ENCODE measurements at regions not wholly inside any gene's neighbourhood (a gene's known extent, or its start where the extent isn't known, plus 50 kb on each side); places are given as distances from the start of the nearest gene placed in this dataset.

DNA sequence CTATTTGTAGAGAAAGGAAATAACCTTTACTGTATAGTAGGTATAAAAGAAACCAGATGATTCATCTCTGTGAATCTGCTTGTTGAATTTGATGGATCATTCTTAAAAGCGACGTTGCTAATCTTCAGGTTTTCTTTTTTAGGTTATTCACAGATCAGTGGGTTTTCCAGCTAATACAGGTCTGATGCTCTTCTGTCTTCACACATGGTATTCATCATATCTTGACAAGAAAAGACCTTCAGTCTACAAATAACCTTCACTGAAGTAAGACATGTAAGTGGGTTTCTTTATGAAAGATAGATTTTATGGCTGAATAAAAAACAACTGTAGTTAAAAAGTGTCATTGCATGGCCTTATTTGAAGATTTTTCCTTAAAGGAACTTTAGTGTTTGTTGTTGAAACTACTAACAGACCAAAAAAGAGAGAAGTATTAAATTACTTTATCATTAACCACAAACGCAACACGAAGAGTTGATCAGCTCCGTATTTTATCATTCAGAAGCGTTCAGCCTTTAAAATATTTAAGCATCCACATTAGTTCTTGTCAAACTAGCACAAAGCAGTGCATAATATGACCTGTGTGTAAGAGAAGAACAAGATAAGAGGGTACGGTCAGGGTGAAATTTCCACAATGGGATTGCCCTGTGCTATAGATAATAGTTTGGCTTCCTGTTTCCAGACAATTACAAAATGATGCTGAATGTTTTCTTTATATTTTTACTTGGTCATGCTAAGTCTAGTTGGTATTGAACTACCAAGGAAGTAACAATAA is 299.5 kb downstream of the MZT1 start:
- H3K4me2 ChIP-seq (ENCODE audit: low read length): no peak overlapping the region
- no peak overlapping the region for H2AFZ ChIP-seq
- no peaks in the 10 kb centered on the region for H3K27me3 ChIP-seq (ENCODE audit: control insufficient read depth, insufficient read depth, low read length)
- H3K9ac ChIP-seq: no peak overlapping the region
- no peak overlapping the region for H3K4me3 ChIP-seq (ENCODE audit: low read depth, low read length)
- TF ChIP-seq CTCF (IDR thresholded peaks at IDR 0.05): no peak
- H3K36me3 ChIP-seq (ENCODE audit: control insufficient read depth, insufficient read depth, low read length): no peaks in the 10 kb centered on the region
- no peak overlapping the region for H3K27ac ChIP-seq
- no peaks in the 10 kb centered on the region for H3K4me1 ChIP-seq
- H3K9me3 ChIP-seq (ENCODE audit: control insufficient read depth, low read length): no peaks in the 10 kb centered on the region
- H3K79me2 ChIP-seq: no peaks in the 10 kb centered on the region

DNA sequence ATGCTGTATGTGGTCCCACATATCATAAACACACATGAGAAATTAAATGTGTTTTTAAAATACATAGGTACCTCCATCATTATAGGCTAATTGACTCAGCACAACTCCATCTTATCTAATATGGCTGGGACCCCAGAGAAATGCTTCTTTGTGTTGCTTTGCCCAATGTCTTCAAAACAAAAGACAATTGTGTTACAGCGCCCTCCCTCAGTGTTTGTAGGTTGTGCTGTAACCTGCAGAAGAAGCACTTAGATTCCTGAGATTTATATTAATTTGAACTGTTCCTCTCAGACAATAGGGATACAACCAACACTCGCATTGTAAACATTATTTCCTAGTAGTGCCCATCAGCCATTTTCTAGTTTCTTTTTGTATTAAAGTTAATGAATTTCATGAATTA is 303.4 kb downstream of the MZT1 start:
- TF ChIP-seq CTCF (IDR thresholded peaks at IDR 0.05): no peak

DNA sequence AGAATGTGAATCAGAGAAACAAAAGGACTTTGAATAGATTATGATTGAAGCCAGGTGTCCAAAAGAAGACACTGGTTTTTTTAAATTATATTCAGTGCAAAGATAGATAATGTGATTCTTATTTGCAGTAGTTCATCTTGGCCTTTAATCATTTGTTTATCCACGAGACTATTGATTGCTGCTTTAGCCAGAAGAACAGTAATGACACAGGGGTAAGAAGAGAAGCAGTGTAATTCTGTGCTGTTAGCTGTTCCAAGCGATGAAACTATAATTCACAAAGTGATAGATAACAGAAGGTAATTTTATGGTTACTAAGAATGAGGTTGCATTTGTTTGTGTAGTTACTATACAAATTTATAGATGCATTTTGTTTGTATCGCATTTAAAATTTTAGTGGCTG is 311.6 kb downstream of the MZT1 start:
- no peaks in the 10 kb centered on the region for H3K36me3 ChIP-seq (ENCODE audit: control insufficient read depth, insufficient read depth, low read length)
- no peak overlapping the region for H3K4me3 ChIP-seq (ENCODE audit: low read depth, low read length)
- H3K4me2 ChIP-seq (ENCODE audit: low read length): no peak overlapping the region
- no peaks in the 10 kb centered on the region for H3K79me2 ChIP-seq
- no peak overlapping the region for H3K9ac ChIP-seq
- no peak overlapping the region for H3K27ac ChIP-seq
- peaks cover 2% of the 10 kb centered on the region for H3K9me3 ChIP-seq (ENCODE audit: control insufficient read depth, low read length)
- TF ChIP-seq CTCF (IDR thresholded peaks at IDR 0.05): no peak
- H2AFZ ChIP-seq: no peak overlapping the region
- H3K27me3 ChIP-seq (ENCODE audit: control insufficient read depth, insufficient read depth, low read length): no peaks in the 10 kb centered on the region
- H3K4me1 ChIP-seq: no peaks in the 10 kb centered on the region

More for the DNA sequence above, 303.4 kb downstream of the MZT1 start:
- Histone ChIP-seq H3K9me3 (ENCODE audit: control insufficient read depth, low read length) (no peaks in the 10 kb centered on the region), H3K27ac (no peak overlapping the region), H3K4me3 (ENCODE audit: low read depth, low read length) (no peak overlapping the region), H3K79me2 (no peaks in the 10 kb centered on the region), H2AFZ (no peak overlapping the region), H3K4me1 (no peaks in the 10 kb centered on the region), H3K4me2 (ENCODE audit: low read length) (no peak overlapping the region), H3K9ac (no peak overlapping the region), H3K27me3 (ENCODE audit: control insufficient read depth, insufficient read depth, low read length) (no peaks in the 10 kb centered on the region), H3K36me3 (ENCODE audit: control insufficient read depth, insufficient read depth, low read length) (no peaks in the 10 kb centered on the region)

DNA sequence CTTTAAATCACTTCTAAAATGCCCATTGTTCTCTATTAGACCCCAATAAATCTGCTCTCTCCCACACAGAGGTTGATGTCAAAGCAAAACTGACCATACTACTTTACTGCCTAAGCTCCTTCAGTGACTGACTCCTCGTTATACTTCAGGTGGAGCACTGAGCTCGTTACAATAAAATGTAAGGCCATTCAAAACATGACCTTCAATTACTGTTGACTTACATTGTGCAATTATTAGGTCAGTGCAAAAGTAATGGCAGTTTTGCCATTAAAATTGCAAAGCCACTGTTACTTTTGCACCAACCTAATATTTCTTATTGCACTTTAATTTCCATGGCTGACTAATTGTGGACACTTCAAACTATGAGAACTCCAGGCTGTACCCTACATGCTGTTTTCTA is 314.9 kb downstream of the MZT1 start:
- Histone ChIP-seq H3K4me1 (no peaks in the 10 kb centered on the region), H3K9ac (no peak overlapping the region), H3K27ac (no peak overlapping the region), H2AFZ (no peak overlapping the region), H3K36me3 (ENCODE audit: control insufficient read depth, insufficient read depth, low read length) (no peaks in the 10 kb centered on the region), H3K9me3 (ENCODE audit: control insufficient read depth, low read length) (no peaks in the 10 kb centered on the region), H3K79me2 (no peaks in the 10 kb centered on the region), H3K27me3 (ENCODE audit: control insufficient read depth, insufficient read depth, low read length) (no peaks in the 10 kb centered on the region), H3K4me3 (ENCODE audit: low read depth, low read length) (no peak overlapping the region), H3K4me2 (ENCODE audit: low read length) (no peak overlapping the region)
- TF ChIP-seq CTCF (IDR thresholded peaks at IDR 0.05): no peak

- Histone ChIP-seq H3K9me3 (ENCODE audit: control insufficient read depth, low read length) (no peaks in the 10 kb centered on the region), H3K4me2 (ENCODE audit: low read length) (no peak overlapping the region), H3K79me2 (no peaks in the 10 kb centered on the region), H3K4me1 (no peaks in the 10 kb centered on the region), H3K9ac (no peak overlapping the region), H3K27ac (no peak overlapping the region), H3K36me3 (ENCODE audit: control insufficient read depth, insufficient read depth, low read length) (no peaks in the 10 kb centered on the region), H2AFZ (no peak overlapping the region), H3K27me3 (ENCODE audit: control insufficient read depth, insufficient read depth, low read length) (no peaks in the 10 kb centered on the region), H3K4me3 (ENCODE audit: low read depth, low read length) (no peak overlapping the region)
- TF ChIP-seq CTCF (IDR thresholded peaks at IDR 0.05): no peak
Measured at GRCh38 chr13:72405441-72405840, 322.0 kb downstream of the MZT1 start.

Data from parathyroid adenoma (tissue), 2 donors.